Lower leg skin (tissue), 4 donors: ENCODE measurements at regions not wholly inside any gene's neighbourhood (a gene's known extent, or its start where the extent isn't known, plus 50 kb on each side); places are given as distances from the start of the nearest gene placed in this dataset.

ENCODE experiments used
- DNase-seq, 2 donors: peaks; one replicate each; pipeline ENCODE4 v3.0.0-alpha.2; 2019; ENCODE audit warnings: low spot score in 2 of 2
- H3K4me3 ChIP-seq: fragments of 200-600 bp; sonication (generic); 2 replicates; pipeline ENCODE4 v1.5.1; 2017; ENCODE audit warnings: mild to moderate bottlenecking, low read depth; ENCODE audit not compliant: poor library complexity, severe bottlenecking
- POLR2A ChIP-seq, 2 donors: fragments of 450-650 bp; IDR thresholded peaks; one replicate each; pipeline ENCODE4 v1.6.1; 2016 to 2017; ENCODE audit warnings: antibody characterized with exemption in 2 of 2, mild to moderate bottlenecking in 1 of 2, moderate library complexity in 1 of 2
- WGBS, 2 donors: methylation state at CpG; one replicate each; pipeline ENCODE4 v1.1.5; 2018; 5-methylcytosine and 5-hydroxymethylcytosine counted together
- intact Hi-C: fragments of 100-400 bp; cut with DNase I; formaldehyde crosslinking; loops from one replicate; pipeline ENCODE4 v1.15.0; 2023; ENCODE audit warnings: low total_unique reads
- TF ChIP-seq, protein P1 (sequence below), 3 donors: fragments of 450-650 bp; IDR thresholded peaks; one replicate each; pipeline ENCODE4 v1.5.1; 2016; ENCODE audit warnings: antibody characterized with exemption in 3 of 3, mild to moderate bottlenecking in 3 of 3, moderate library complexity in 2 of 3

DNA sequence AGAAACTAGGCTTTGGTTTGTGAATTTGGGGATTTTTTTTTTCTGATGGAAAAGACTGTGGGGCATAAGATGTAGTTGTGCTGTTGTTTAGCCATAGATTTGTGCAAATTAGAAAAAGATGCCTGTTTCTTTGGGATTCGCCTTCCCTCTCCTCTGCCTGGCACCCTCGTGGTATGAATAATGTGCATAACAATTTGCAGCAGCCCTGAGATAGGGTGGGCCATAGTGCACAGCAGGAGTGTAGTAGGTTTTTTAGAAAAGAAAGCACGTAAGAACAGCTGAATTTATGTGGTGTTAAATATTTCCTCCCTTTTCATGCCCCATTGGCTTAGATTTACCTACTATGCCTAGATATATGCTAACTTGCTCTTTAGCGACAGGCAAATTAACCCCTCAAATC is 158.9 kb downstream of the PTGER3 start:
- no peak for DNase-seq
- TF ChIP-seq POLR2A (IDR thresholded peaks at IDR 0.05), result no peak
- TF ChIP-seq, protein P1, sequence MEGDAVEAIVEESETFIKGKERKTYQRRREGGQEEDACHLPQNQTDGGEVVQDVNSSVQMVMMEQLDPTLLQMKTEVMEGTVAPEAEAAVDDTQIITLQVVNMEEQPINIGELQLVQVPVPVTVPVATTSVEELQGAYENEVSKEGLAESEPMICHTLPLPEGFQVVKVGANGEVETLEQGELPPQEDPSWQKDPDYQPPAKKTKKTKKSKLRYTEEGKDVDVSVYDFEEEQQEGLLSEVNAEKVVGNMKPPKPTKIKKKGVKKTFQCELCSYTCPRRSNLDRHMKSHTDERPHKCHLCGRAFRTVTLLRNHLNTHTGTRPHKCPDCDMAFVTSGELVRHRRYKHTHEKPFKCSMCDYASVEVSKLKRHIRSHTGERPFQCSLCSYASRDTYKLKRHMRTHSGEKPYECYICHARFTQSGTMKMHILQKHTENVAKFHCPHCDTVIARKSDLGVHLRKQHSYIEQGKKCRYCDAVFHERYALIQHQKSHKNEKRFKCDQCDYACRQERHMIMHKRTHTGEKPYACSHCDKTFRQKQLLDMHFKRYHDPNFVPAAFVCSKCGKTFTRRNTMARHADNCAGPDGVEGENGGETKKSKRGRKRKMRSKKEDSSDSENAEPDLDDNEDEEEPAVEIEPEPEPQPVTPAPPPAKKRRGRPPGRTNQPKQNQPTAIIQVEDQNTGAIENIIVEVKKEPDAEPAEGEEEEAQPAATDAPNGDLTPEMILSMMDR (IDR thresholded peaks at IDR 0.05), result no peak
- 79 to 83% methylated on average over 4 of the region's 4 CpGs for WGBS, 2 donors
- intact Hi-C loops, result no loop called here
- no peak overlapping the region for H3K4me3 ChIP-seq

DNA sequence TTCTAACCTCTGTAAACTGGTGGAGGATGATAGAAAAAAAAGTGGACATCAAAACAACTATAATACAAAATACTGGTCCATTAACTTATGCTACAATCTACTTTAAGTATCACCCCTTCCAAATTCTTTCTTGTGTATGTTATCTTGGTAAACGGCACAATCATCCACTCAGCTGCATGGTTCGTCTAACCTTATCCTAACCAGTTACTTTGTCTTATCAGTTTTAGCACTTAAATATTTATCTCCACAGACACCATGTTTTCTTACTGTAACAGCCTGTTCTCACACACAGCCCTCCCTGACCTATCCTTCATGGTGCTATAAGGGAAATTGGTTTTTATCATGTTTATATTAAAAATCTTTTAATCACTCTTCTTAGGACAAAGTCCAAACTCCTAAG is 157.2 kb downstream of the PTGER3 start:
- no peak for DNase-seq
- no peak for TF ChIP-seq POLR2A (IDR thresholded peaks at IDR 0.05)
- TF ChIP-seq, protein P1 (IDR thresholded peaks at IDR 0.05), result no peak
- intact Hi-C loops, result no loop called here
- no peak overlapping the region for H3K4me3 ChIP-seq
- 76 to 96% methylated on average over 2 of the region's 2 CpGs for WGBS, 2 donors

DNA sequence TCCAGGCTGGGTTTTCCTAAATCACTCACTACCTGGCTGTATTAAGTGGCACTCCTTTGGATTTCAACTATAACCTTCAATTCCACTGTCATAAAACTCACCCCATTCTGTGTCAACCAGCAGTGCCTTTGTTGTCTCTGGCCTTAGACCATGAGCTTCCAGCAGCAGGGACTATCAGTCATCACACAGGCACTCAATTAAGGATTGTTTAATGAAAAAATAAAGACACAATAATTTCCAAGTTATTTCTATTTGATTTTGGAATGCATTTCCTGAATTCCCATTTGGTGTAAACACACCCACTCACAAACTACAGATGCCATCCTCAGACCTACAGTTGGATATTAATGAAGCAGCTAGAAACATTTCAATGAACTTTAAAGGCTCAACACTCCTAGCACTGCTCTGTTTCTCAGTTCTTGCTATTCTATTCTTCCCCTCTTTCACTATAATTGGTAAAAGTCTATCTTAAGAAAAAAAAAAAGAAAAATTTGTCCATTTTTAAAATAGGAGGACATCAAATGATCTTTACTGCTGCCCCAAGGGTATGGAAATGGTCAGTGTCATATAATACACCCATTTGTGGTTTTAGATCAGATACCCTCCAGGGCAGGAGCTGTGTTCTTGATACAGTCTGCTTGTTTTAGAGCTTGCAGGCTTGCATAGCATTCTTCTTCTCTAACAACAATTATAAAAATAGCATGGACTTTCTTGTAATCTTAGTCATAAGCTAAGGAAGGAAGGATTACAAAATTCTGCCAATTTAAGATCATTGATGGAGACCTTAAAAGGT is 156.4 kb downstream of the PTGER3 start:
- intact Hi-C loops, result no loop called here
- H3K4me3 ChIP-seq, result no peak overlapping the region
- DNase-seq, result no peak
- no peak for TF ChIP-seq POLR2A (IDR thresholded peaks at IDR 0.05)
- TF ChIP-seq, protein P1 (IDR thresholded peaks at IDR 0.05), result no peak

DNA sequence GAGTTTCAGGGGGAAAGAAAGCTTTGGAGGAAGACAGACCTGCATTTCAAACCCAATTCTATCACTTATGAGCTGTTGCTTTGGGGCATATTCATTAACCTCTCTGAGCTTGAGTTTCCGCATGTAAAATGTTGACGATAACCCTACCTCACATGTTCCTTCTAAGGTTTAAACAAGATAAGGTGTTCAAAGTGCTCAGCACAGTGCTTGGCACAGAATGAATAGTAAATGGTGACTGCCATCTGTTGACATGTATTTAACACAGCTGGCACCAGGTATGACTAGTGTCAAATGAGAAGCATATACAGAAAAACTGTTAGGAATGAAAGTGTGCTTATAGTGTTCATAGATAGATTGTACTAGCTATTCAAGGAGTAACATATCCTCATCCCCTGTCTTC is 155.5 kb downstream of the PTGER3 start:
- no peak overlapping the region for H3K4me3 ChIP-seq
- WGBS, 2 donors, result 94 to 96% methylated on average over 2 of the region's 2 CpGs
- intact Hi-C loops, result no loop called here
- no peak for DNase-seq
- TF ChIP-seq POLR2A (IDR thresholded peaks at IDR 0.05), result no peak
- TF ChIP-seq, protein P1 (IDR thresholded peaks at IDR 0.05), result no peak

DNA sequence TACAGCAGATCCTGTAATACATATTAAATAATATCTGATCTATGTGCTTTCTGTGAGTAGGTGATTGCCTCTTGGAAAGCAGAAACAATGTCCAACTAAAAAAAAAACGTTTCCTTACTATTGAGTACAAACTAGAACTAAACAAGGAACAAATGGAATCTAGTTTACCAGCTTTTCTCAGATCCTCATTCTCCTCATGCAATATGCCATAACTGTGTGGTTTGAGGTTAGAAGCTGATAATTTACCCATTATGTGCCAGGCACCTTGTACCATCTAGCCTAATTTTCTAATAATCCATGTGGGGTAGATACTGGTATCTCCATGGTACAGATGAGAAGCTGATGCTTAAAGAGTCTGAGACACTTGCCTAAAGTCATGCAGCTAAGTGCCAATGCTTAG is 154.7 kb downstream of the PTGER3 start:
- WGBS, 2 donors, result 14 to 19% methylated on average over 1 of the region's 1 CpG
- H3K4me3 ChIP-seq, result no peak overlapping the region
- TF ChIP-seq, protein P1 (IDR thresholded peaks at IDR 0.05), result no peak
- TF ChIP-seq POLR2A (IDR thresholded peaks at IDR 0.05), result no peak
- no peak for DNase-seq
- intact Hi-C loops, result no loop called here

DNA sequence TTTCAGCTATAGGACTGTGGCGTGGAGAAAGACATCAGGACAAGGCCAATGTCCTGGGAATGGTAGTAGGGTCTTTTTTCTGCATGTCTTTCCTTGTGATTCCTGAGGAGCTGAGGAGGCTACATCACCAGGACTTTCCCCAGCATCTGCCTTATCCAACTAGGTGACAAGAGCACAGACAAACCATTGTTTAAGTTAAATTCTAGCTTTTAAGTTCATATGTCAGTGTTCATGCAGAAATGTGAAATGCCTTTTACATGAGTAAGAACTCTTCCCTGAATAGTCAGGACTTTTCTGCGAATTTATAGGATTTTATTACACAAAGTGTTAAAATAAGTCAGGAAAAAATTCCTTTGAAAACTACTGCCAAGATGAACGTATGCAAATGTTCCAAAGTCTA is 154.2 kb downstream of the PTGER3 start:
- TF ChIP-seq, protein P1 (IDR thresholded peaks at IDR 0.05), result no peak
- no peak for TF ChIP-seq POLR2A (IDR thresholded peaks at IDR 0.05)
- no peak for DNase-seq
- 52 to 62% methylated on average over 3 of the region's 3 CpGs for WGBS, 2 donors
- intact Hi-C loops, result no loop called here
- no peak overlapping the region for H3K4me3 ChIP-seq
